BE2C (cell line): ENCODE measurements at regions not wholly inside any gene's neighbourhood (a gene's known extent, or its start where the extent isn't known, plus 50 kb on each side); places are given as distances from the start of the nearest gene placed in this dataset.

Source experiments
- DNase-seq: peaks from one replicate; pipeline ENCODE4 v3.0.0-alpha.2; 2020
- H3K27me3 ChIP-seq: fragments of 250-450 bp; sonication (Bioruptor Pico); 2 replicates; pipeline ENCODE4 v1.5.1; 2020; ENCODE audit warnings: mild to moderate bottlenecking
- H3K36me3 ChIP-seq: fragments of 250-450 bp; sonication (Bioruptor Pico); 2 replicates; pipeline ENCODE4 v1.5.1; 2020; ENCODE audit warnings: mild to moderate bottlenecking
- H3K4me1 ChIP-seq: fragments of 250-450 bp; sonication (Bioruptor Pico); 2 replicates; pipeline ENCODE4 v1.5.1; 2020
- H3K4me3 ChIP-seq: 2 replicates; pipeline ENCODE4 v1.5.1; 2011; ENCODE audit warnings: low read depth, low read length
- H3K9me3 ChIP-seq: fragments of 250-450 bp; sonication (Bioruptor Pico); 2 replicates; pipeline ENCODE4 v1.5.1; 2020
- TF ChIP-seq, protein P1 (sequence below): IDR thresholded peaks from 2 replicates; pipeline ENCODE4 v1.5.1; 2012; ENCODE audit warnings: mild to moderate bottlenecking, low read depth, low read length

DNA sequence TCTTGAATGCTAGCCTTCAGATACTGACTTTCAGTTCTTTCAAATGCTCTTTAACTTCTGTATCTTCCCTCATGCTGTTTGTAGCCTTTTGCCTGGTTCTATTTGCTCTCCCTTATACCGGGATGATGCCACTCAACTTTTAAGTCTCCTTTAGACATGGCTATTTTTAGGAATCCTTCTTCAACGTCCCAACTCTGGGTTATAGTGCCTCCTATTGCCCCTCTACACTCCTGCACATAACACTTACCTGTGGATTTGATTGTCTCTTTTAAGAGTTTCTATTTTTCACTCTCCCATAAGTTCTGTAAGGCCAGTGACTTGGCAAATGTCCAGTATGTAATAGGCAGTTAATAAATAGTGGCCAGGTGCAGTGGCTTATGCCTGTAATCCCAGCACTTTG is 343.0 kb downstream of the KLF5 start:
- no peak overlapping the region for H3K4me3 ChIP-seq
- H3K9me3 ChIP-seq = no peaks in the 10 kb centered on the region
- peaks cover 18% of the 10 kb centered on the region for H3K27me3 ChIP-seq
- H3K4me1 ChIP-seq = no peaks in the 10 kb centered on the region
- no peaks in the 10 kb centered on the region for H3K36me3 ChIP-seq
- DNase-seq = no peak
- TF ChIP-seq, protein P1, sequence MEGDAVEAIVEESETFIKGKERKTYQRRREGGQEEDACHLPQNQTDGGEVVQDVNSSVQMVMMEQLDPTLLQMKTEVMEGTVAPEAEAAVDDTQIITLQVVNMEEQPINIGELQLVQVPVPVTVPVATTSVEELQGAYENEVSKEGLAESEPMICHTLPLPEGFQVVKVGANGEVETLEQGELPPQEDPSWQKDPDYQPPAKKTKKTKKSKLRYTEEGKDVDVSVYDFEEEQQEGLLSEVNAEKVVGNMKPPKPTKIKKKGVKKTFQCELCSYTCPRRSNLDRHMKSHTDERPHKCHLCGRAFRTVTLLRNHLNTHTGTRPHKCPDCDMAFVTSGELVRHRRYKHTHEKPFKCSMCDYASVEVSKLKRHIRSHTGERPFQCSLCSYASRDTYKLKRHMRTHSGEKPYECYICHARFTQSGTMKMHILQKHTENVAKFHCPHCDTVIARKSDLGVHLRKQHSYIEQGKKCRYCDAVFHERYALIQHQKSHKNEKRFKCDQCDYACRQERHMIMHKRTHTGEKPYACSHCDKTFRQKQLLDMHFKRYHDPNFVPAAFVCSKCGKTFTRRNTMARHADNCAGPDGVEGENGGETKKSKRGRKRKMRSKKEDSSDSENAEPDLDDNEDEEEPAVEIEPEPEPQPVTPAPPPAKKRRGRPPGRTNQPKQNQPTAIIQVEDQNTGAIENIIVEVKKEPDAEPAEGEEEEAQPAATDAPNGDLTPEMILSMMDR = no peak; the same call in 1 of the 2 replicates

GRCh38 chr13:73399347-73400216 is 340.8 kb downstream of the KLF5 start:
- Histone ChIP-seq H3K27me3 (peaks cover 22% of the 10 kb centered on the region), H3K4me1 (no peaks in the 10 kb centered on the region), H3K9me3 (no peaks in the 10 kb centered on the region), H3K4me3 (no peak overlapping the region), H3K36me3 (no peaks in the 10 kb centered on the region)
- DNase-seq = no peak
- TF ChIP-seq, protein P1 = no peak

DNA sequence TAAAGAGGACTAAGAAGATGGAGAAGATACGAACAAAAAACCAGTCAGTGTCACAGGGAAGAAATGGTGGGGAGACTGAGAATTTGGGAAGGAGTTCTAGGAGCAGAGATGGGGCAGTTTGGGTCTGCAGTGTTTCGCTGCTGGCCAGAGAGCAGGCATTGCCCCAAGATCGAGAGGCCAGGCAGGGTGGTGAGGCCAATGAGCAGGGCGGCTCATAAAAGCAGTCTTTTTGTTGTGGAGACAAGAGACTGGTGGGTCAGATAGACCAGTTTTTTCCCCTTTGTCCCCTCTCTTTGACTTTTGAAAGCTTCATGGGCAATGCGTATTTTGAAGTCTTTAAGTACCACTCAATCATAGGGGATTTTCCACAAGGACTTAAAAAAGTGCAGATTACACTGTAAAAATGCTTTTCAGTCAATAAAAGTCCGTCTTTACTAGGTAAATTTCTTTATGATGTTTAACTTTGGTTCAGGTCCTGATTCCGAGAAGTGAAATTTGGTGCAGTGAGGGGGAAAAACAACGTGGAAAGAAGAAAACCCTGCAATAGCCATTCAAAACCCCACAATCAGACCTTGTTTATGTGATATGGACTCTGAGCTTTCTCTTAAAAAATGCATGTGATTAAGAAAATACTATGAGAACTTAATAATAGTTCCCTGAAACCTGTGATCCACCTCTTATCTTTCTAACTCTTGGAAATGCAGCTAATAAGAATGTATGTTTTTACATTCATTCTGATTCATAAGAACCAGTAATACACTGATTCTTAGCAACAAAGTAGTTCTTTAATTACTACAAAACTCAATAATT is 338.9 kb downstream of the KLF5 start:
- DNase-seq = no peak
- H3K27me3 ChIP-seq = peaks cover 22% of the 10 kb centered on the region
- H3K36me3 ChIP-seq = no peaks in the 10 kb centered on the region
- H3K4me1 ChIP-seq = no peaks in the 10 kb centered on the region
- TF ChIP-seq, protein P1 = no peak
- H3K4me3 ChIP-seq = no peak overlapping the region
- H3K9me3 ChIP-seq = no peaks in the 10 kb centered on the region

DNA sequence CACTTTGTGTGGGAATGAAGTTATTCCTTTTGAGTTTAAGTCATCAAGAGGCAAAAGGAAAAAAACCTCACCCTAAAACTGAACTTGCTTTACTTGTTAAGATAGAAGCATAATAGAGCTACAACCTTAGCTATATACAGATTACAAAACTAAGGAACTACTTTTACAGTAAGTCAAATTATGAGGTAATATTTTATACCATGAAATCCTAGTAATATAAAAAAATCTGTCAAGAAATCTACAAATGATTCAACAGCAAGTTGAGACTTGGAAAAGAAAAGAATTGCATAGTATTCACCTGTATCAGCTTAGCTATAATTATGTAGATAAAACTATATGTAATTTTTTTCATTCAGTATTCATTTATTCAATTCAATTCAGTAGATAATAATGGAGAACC is 335.3 kb downstream of the KLF5 start:
- Histone ChIP-seq H3K9me3 (no peaks in the 10 kb centered on the region), H3K27me3 (peaks cover 22% of the 10 kb centered on the region), H3K4me3 (no peak overlapping the region), H3K4me1 (no peaks in the 10 kb centered on the region), H3K36me3 (no peaks in the 10 kb centered on the region)
- TF ChIP-seq, protein P1 = no peak
- no peak for DNase-seq

DNA sequence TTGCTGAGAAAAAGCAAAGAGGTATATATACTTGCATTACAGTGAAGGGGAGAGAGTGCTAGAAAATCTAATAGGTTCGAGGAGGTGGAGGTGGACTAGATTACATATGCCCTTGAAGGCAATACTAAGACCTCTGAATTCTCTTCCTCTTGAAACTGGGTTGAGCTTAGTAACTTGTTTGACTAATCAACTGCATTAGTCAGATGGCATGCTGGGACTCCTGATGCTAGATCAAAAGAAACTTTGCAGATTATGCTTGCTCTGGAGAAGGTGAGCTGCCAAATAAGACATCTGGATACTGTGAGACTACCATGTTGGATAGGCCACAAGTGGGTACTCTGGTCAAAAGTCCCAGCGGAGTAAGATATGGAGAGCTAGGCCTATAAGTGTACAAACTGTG is 331.3 kb downstream of the KLF5 start:
- TF ChIP-seq, protein P1 = no peak
- no peaks in the 10 kb centered on the region for H3K9me3 ChIP-seq
- no peaks in the 10 kb centered on the region for H3K27me3 ChIP-seq
- no peak overlapping the region for H3K4me3 ChIP-seq
- no peaks in the 10 kb centered on the region for H3K4me1 ChIP-seq
- DNase-seq = no peak
- H3K36me3 ChIP-seq = no peaks in the 10 kb centered on the region
